GM12801 (cell line): ENCODE measurements at regions not wholly inside any gene's neighbourhood (a gene's known extent, or its start where the extent isn't known, plus 50 kb on each side); places are given as distances from the start of the nearest gene placed in this dataset.

Source experiments
- TF ChIP-seq, protein P1 (sequence below): IDR thresholded peaks from one replicate; pipeline ENCODE4 v1.5.1; 2011; ENCODE audit warnings: control low read depth; ENCODE audit not compliant: insufficient read length; ENCODE audit errors: extremely low read depth

DNA sequence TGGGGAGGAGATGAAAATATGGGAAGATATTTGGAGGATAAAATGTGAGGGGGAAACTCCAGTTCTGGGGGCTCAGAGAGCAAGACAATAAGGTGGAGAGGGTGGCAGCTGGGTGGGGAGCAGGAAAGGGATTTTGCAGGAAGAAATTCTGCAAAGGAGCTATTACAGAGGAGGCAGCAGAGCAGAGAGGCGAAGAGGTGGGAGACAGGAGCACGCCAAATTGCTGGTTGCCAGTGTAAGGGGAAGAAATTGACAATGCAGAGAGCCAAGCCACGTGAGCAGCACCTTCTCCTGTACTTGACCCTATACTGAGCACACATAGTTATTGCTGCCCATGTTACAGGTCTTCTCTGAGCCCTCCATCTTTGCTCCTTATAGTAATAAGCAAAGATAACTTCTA, 190.3 kb upstream of the ONECUT1 start:
- TF ChIP-seq, protein P1, sequence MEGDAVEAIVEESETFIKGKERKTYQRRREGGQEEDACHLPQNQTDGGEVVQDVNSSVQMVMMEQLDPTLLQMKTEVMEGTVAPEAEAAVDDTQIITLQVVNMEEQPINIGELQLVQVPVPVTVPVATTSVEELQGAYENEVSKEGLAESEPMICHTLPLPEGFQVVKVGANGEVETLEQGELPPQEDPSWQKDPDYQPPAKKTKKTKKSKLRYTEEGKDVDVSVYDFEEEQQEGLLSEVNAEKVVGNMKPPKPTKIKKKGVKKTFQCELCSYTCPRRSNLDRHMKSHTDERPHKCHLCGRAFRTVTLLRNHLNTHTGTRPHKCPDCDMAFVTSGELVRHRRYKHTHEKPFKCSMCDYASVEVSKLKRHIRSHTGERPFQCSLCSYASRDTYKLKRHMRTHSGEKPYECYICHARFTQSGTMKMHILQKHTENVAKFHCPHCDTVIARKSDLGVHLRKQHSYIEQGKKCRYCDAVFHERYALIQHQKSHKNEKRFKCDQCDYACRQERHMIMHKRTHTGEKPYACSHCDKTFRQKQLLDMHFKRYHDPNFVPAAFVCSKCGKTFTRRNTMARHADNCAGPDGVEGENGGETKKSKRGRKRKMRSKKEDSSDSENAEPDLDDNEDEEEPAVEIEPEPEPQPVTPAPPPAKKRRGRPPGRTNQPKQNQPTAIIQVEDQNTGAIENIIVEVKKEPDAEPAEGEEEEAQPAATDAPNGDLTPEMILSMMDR = no peak

DNA sequence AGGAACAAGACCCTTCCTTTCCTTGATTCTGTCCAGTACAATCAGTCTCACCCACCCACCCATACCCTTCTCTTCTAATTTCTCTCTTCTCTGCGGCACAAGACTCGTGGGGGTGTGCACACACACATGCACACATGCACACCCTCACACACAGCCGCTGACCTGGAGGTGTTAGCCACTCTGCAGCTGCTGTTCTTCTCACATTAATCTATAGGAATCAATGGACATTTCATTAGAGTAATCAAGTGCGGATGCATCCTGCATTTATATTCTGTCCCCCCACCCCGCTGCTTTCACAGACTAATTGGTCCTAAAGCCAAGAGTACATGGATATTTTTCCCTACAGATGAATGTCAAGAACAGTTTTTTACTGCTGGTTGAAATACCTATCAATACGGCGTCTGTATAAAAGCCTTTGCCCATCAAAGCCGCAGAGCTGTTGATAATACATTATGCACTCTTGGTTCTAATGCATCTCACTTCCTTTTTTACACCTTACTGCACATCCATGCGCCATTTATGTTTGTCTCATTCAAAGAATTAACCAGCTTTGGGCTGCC, 186.5 kb upstream of the ONECUT1 start:
- TF ChIP-seq, protein P1 = no peak

DNA sequence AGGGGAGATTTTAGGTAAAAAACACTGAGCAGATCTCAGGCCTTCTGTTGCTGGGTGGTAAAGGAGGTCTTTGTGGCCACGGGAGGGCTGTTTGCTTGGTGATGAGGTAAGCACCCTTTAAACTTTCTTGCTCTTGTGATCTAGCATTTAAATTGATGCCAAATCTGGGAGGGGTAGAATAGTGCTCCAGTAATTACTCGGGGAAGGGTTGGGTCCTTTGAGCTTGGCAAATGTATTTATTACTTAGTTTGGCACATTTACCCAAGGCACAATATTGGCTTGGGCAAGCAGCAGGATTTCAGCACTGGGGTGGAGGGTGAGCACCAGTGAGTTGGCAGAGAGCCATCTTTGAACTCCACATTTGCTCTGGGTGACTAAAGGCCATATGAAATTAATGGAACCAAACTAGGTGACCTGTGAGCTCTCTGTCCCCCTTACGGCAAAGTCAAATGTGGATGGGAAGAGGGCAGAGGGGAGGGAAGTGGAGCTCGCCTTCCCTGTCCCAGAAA, 185.9 kb upstream of the ONECUT1 start:
- TF ChIP-seq, protein P1 = no peak

GRCh38 chr15:52963865-52964264, 173.7 kb upstream of the ONECUT1 start:
- TF ChIP-seq, protein P1 = no peak

DNA sequence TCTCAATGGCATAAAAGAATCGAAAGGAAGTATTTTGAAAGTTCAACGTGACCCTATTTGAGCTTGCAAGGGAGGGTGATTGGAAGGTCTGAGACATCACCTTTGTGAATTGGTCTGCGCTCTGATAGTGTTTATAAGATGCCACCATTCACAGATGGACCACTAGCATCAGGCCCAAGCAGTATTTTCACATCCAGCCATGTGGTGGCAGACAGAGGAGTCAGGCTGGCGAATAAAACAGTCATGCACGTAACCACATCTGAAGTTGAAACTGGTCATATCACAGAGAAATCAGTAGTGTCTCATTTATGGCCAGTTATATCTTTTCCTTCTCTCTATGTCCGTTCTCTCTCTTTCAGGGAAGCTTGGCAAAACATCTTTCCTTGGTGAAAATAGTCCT, 170.1 kb upstream of the ONECUT1 start:
- TF ChIP-seq, protein P1 = no peak

DNA sequence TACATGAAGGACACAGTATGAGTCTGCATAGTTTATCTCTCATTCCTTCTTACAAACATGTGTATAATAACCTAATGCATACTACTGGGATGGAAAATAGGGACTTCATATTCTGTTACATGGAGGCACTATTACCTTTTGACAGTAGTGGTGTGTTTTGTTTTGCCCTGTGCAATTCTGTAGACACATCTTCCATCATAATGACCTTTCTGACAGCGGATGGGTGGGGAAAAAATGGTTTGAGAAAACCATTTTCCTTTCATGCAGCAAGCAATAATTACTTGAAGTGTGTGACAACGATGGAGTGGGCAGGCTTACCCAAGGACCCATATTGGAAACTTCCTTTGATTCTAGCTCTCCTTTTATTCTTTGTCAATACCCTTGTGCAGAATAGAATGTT, 153.6 kb upstream of the ONECUT1 start:
- TF ChIP-seq, protein P1 = no peak

GRCh38 chr15:52936489-52936888, 146.4 kb upstream of the ONECUT1 start:
- TF ChIP-seq, protein P1 = no peak
